ENCODE measurements at regions not wholly inside any gene's neighbourhood (a gene's known extent, or its start where the extent isn't known, plus 50 kb on each side); places are given as distances from the start of the nearest gene placed in this dataset.

DNA sequence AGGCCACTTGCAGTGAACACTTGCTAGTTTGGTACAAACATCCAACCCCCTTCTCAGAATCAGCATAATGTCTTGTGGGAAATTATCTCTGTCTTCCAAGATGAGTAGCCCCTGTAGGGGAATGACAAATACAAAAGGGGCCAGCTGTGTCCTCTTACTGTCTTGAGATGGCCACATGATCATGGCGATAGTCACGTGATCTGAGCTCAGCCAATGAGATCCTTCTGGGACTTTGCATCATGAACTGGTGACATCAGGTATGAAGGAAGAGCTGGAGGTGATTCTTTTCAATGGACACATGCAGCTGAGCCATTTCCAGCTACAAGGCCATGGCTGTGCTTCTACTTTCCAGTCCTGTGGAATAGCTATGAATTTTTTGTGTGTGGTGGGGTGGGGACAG is 206.3 kb downstream of the IRX1 start:
- no peak for TF ChIP-seq POLR2A (IDR thresholded peaks at IDR 0.05; ENCODE audit: low read depth, low read length)
- TF ChIP-seq, protein P1, sequence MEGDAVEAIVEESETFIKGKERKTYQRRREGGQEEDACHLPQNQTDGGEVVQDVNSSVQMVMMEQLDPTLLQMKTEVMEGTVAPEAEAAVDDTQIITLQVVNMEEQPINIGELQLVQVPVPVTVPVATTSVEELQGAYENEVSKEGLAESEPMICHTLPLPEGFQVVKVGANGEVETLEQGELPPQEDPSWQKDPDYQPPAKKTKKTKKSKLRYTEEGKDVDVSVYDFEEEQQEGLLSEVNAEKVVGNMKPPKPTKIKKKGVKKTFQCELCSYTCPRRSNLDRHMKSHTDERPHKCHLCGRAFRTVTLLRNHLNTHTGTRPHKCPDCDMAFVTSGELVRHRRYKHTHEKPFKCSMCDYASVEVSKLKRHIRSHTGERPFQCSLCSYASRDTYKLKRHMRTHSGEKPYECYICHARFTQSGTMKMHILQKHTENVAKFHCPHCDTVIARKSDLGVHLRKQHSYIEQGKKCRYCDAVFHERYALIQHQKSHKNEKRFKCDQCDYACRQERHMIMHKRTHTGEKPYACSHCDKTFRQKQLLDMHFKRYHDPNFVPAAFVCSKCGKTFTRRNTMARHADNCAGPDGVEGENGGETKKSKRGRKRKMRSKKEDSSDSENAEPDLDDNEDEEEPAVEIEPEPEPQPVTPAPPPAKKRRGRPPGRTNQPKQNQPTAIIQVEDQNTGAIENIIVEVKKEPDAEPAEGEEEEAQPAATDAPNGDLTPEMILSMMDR (IDR thresholded peaks at IDR 0.05; ENCODE audit: extremely low read depth in 1 of 2, insufficient read depth in 1 of 2, low read depth in 1 of 2, low read length in 2 of 2) = no peak
- TF ChIP-seq MYC (IDR thresholded peaks at IDR 0.05; ENCODE audit: low read depth, low read length) = no peak
- no peak for TF ChIP-seq EZH2 (IDR thresholded peaks at IDR 0.05; ENCODE audit: borderline replicate concordance, low read depth, low read length, severe bottlenecking)
- TF ChIP-seq, protein P2, sequence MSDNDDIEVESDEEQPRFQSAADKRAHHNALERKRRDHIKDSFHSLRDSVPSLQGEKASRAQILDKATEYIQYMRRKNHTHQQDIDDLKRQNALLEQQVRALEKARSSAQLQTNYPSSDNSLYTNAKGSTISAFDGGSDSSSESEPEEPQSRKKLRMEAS (IDR thresholded peaks at IDR 0.05; ENCODE audit: insufficient read depth, insufficient read length) = no peak
- no peak for TF ChIP-seq JUN (IDR thresholded peaks at IDR 0.05; ENCODE audit: borderline replicate concordance, insufficient read depth, insufficient read length, low read depth)
- no peak for TF ChIP-seq POLR2AphosphoS5 (IDR thresholded peaks at IDR 0.05; ENCODE audit: insufficient read depth, low read depth, low read length)
- no peak for TF ChIP-seq GATA2 (IDR thresholded peaks at IDR 0.05; ENCODE audit: insufficient read depth, insufficient read length, low read depth, low read length)
- TF ChIP-seq FOS (IDR thresholded peaks at IDR 0.05; ENCODE audit: borderline replicate concordance, insufficient read depth, low read length) = no peak
